OCI-LY1 (cell line): ENCODE measurements at regions not wholly inside any gene's neighbourhood (a gene's known extent, or its start where the extent isn't known, plus 50 kb on each side); places are given as distances from the start of the nearest gene placed in this dataset.

Experiments
- H2AFZ ChIP-seq: fragments of 200-600 bp; sonication (generic), shearing (Covaris generic); 2 replicates; pipeline ENCODE4 v1.6.0; 2014; ENCODE audit warnings: antibody characterized with exemption, mild to moderate bottlenecking, low read length
- H3F3A ChIP-seq: fragments of 200-600 bp; sonication (generic), shearing (Covaris generic); 2 replicates; pipeline ENCODE4 v1.6.0; 2014; ENCODE audit warnings: mild to moderate bottlenecking, antibody characterized with exemption, low read length, moderate library complexity; ENCODE audit not compliant: insufficient read depth
- H3K27ac ChIP-seq: fragments of 200-600 bp; sonication (generic); 2 replicates; pipeline ENCODE4 v1.5.1; 2014; ENCODE audit warnings: low read length, mixed run types, mild to moderate bottlenecking, low read depth; ENCODE audit not compliant: poor library complexity, severe bottlenecking
- H3K27me3 ChIP-seq: fragments of 200-600 bp; sonication (generic); 2 replicates; pipeline ENCODE4 v1.6.0; 2014; ENCODE audit warnings: antibody characterized with exemption, mild to moderate bottlenecking, low read length, moderate library complexity; ENCODE audit not compliant: insufficient read depth
- H3K36me3 ChIP-seq: fragments of 200-600 bp; sonication (generic); 2 replicates; pipeline ENCODE4 v1.6.1; 2014; ENCODE audit warnings: mild to moderate bottlenecking, antibody characterized with exemption, low read length, moderate library complexity, mixed read lengths; ENCODE audit not compliant: insufficient read depth
- H3K4me1 ChIP-seq: fragments of 200-600 bp; sonication (generic); 2 replicates; pipeline ENCODE4 v1.5.1; 2014; ENCODE audit warnings: mild to moderate bottlenecking, low read length, moderate library complexity; ENCODE audit not compliant: insufficient read depth, severe bottlenecking
- H3K4me2 ChIP-seq: fragments of 200-600 bp; sonication (generic), shearing (Covaris generic); 2 replicates; pipeline ENCODE4 v1.6.1; 2014; ENCODE audit warnings: low read length
- H3K4me3 ChIP-seq: fragments of 200-600 bp; sonication (generic); 2 replicates; pipeline ENCODE4 v1.5.1; 2014; ENCODE audit warnings: low read length, low read depth, mild to moderate bottlenecking, mixed read lengths; ENCODE audit not compliant: poor library complexity, severe bottlenecking
- H3K79me2 ChIP-seq: fragments of 200-600 bp; shearing (Covaris generic); 2 replicates; pipeline ENCODE4 v1.6.1; 2016; ENCODE audit warnings: mixed run types, low read length, mixed read lengths; ENCODE audit not compliant: insufficient read depth
- H3K9ac ChIP-seq: fragments of 200-600 bp; sonication (generic), shearing (Covaris generic); 2 replicates; pipeline ENCODE4 v1.6.1; 2014; ENCODE audit warnings: mild to moderate bottlenecking, low read length, mixed read lengths
- H3K9me2 ChIP-seq: fragments of 200-600 bp; sonication (generic), shearing (Covaris generic); 2 replicates; pipeline ENCODE4 v1.6.1; 2014; ENCODE audit warnings: low read depth, mild to moderate bottlenecking, low read length, mixed read lengths
- H3K9me3 ChIP-seq: fragments of 200-600 bp; shearing (Covaris generic); 2 replicates; pipeline ENCODE4 v1.6.1; 2014; ENCODE audit warnings: low read length, mixed read lengths
- H4K20me1 ChIP-seq: fragments of 200-600 bp; sonication (generic), shearing (Covaris generic); 2 replicates; pipeline ENCODE4 v1.6.0; 2016; ENCODE audit warnings: mild to moderate bottlenecking, low read length; ENCODE audit not compliant: insufficient read depth
- EZH2 ChIP-seq: fragments of 200-600 bp; sonication (generic), shearing (Covaris generic); IDR thresholded peaks from 2 replicates; pipeline ENCODE4 v1.8.0; 2017; ENCODE audit warnings: borderline replicate concordance, mixed run types, mild to moderate bottlenecking, antibody characterized with exemption, low read length, moderate library complexity, mixed read lengths
- TF ChIP-seq, protein P1 (sequence below): fragments of 200-600 bp; sonication (generic), shearing (Covaris generic); IDR thresholded peaks from 2 replicates; pipeline ENCODE4 v1.5.1; 2017; ENCODE audit warnings: mild to moderate bottlenecking, antibody characterized with exemption, low read length, moderate library complexity, mixed read lengths

DNA sequence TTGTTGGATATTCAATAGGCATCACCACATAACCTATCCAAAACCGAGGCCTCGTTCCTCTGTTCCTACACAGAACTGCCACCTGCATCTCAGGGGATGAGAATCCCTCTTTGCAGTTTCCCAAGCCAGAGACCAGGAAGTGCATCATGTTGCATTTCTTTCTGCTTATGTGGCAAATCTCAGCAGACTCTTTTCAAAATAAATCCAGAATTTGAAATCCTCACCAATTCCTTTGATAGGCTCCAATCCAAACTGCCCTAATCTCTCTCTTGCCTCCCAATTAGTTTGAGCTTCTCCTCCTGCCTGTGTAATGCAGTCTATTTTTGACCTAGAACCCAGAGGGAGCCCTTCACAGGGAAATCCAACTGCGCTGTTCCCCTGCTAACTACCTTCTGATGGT, 215.5 kb downstream of the RNF144A start:
- Histone ChIP-seq H2AFZ (no peak overlapping the region), H3K4me2 (no peak overlapping the region), H3F3A (no peaks in the 10 kb centered on the region), H3K27me3 (no peaks in the 10 kb centered on the region), H3K4me1 (no peaks in the 10 kb centered on the region), H4K20me1 (no peaks in the 10 kb centered on the region), H3K36me3 (no peaks in the 10 kb centered on the region), H3K9me2 (no peaks in the 10 kb centered on the region), H3K9me3 (no peaks in the 10 kb centered on the region), H3K27ac (no peak overlapping the region), H3K4me3 (no peak overlapping the region), H3K79me2 (no peaks in the 10 kb centered on the region), H3K9ac (no peak overlapping the region)
- TF ChIP-seq EZH2, result no peak
- TF ChIP-seq, protein P1, sequence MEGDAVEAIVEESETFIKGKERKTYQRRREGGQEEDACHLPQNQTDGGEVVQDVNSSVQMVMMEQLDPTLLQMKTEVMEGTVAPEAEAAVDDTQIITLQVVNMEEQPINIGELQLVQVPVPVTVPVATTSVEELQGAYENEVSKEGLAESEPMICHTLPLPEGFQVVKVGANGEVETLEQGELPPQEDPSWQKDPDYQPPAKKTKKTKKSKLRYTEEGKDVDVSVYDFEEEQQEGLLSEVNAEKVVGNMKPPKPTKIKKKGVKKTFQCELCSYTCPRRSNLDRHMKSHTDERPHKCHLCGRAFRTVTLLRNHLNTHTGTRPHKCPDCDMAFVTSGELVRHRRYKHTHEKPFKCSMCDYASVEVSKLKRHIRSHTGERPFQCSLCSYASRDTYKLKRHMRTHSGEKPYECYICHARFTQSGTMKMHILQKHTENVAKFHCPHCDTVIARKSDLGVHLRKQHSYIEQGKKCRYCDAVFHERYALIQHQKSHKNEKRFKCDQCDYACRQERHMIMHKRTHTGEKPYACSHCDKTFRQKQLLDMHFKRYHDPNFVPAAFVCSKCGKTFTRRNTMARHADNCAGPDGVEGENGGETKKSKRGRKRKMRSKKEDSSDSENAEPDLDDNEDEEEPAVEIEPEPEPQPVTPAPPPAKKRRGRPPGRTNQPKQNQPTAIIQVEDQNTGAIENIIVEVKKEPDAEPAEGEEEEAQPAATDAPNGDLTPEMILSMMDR, result no peak

DNA sequence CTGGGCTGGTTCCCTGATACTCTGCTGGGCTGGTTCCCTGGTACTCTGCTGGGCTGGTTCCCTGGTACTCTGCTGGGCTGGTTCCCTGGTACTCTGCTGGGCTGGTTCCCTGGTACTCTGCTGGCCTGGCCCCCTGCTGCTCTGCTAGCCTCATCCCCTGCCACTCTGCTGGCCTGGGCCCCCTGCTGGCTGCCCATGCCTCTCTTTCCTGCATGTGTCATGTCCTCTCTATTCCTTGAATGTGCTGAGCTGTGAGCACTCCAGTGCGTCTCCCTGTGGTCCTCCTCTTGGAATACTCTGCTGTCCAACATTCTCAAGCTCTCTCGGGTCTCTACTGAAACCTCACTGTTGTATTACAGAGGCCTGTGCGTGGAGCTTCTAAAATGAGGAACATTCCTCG, 216.3 kb downstream of the RNF144A start:
- no peaks in the 10 kb centered on the region for H3K4me1 ChIP-seq
- no peaks in the 10 kb centered on the region for H3K27me3 ChIP-seq
- H3K9me3 ChIP-seq, result no peaks in the 10 kb centered on the region
- no peak overlapping the region for H2AFZ ChIP-seq
- H3K79me2 ChIP-seq, result no peaks in the 10 kb centered on the region
- no peak overlapping the region for H3K4me2 ChIP-seq
- no peak overlapping the region for H3K4me3 ChIP-seq
- no peak overlapping the region for H3K27ac ChIP-seq
- no peak overlapping the region for H3K9ac ChIP-seq
- H3K36me3 ChIP-seq, result no peaks in the 10 kb centered on the region
- TF ChIP-seq EZH2, result no peak
- TF ChIP-seq, protein P1, result no peak
- no peaks in the 10 kb centered on the region for H3K9me2 ChIP-seq
- H4K20me1 ChIP-seq, result no peaks in the 10 kb centered on the region
- H3F3A ChIP-seq, result no peaks in the 10 kb centered on the region

DNA sequence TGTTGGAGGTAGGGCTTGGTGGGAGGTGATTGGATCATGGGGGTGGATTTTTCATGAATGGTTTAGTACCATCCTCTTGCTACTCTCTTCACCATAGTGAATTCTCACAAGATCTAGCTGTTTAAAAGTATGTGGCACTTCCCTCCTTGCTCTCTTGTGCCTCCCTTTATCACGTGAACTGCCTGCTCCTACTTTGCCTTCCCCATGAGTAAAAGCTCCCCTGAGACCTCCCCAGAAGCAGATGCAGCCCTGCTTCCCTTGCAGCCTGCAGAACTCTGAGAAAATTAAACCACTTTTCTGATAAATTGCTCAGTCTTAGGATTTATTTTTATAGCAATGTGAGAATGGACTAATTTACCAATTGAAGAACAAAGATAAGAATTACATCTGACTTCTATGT, 223.1 kb downstream of the RNF144A start:
- H4K20me1 ChIP-seq, result no peaks in the 10 kb centered on the region
- H2AFZ ChIP-seq, result no peak overlapping the region
- no peak for TF ChIP-seq EZH2
- TF ChIP-seq, protein P1, result no peak
- no peak overlapping the region for H3K4me3 ChIP-seq
- H3K27me3 ChIP-seq, result no peaks in the 10 kb centered on the region
- H3K27ac ChIP-seq, result no peak overlapping the region
- no peak overlapping the region for H3K9ac ChIP-seq
- no peaks in the 10 kb centered on the region for H3K4me1 ChIP-seq
- H3K9me2 ChIP-seq, result no peaks in the 10 kb centered on the region
- H3K79me2 ChIP-seq, result no peaks in the 10 kb centered on the region
- no peaks in the 10 kb centered on the region for H3K9me3 ChIP-seq
- no peak overlapping the region for H3K4me2 ChIP-seq
- no peaks in the 10 kb centered on the region for H3F3A ChIP-seq
- H3K36me3 ChIP-seq, result no peaks in the 10 kb centered on the region
